Keratinocyte (primary cell): ENCODE measurements at regions not wholly inside any gene's neighbourhood (a gene's known extent, or its start where the extent isn't known, plus 50 kb on each side); places are given as distances from the start of the nearest gene placed in this dataset.

Experiments used
- DNase-seq: peaks from one replicate; pipeline ENCODE4 v3.0.0-alpha.2; 2011; ENCODE audit warnings: low read depth, missing footprints, low spot score
- FAIRE-seq: peaks from 2 replicates; lab custom pipeline; 2011; peaks lifted over from hg19 to GRCh38; lab: Jason Lieb, UNC
- H2AFZ ChIP-seq: 2 replicates; pipeline ENCODE4 v1.6.0; 2012; ENCODE audit warnings: low read length, control low read depth, inconsistent platforms; ENCODE audit not compliant: control insufficient read depth
- H3K27ac ChIP-seq: 2 replicates; pipeline ENCODE4 v1.5.1; 2011; ENCODE audit warnings: low read length; ENCODE audit not compliant: control insufficient read depth, insufficient read depth
- H3K27me3 ChIP-seq: 3 replicates; pipeline ENCODE4 v1.6.0; 2011; ENCODE audit warnings: low read length; ENCODE audit not compliant: control insufficient read depth, insufficient read depth; ENCODE audit errors: extremely low read depth
- H3K36me3 ChIP-seq, 2 experiments: 2 replicates in 1 of 2; 3 replicates in 1 of 2; pipeline ENCODE4 v1.5.1; 2011; ENCODE audit warnings: low read length in 2 of 2, mild to moderate bottlenecking in 1 of 2; ENCODE audit not compliant: control insufficient read depth in 2 of 2, insufficient read depth in 2 of 2; ENCODE audit errors: extremely low read depth in 1 of 2
- H3K4me1 ChIP-seq: 3 replicates; pipeline ENCODE4 v1.5.1; 2011; ENCODE audit warnings: low read length; ENCODE audit not compliant: control insufficient read depth, insufficient read depth; ENCODE audit errors: extremely low read depth
- H3K4me2 ChIP-seq: 3 replicates; pipeline ENCODE4 v1.6.0; 2011; ENCODE audit warnings: low read depth, low read length; ENCODE audit not compliant: control insufficient read depth, insufficient read depth; ENCODE audit errors: extremely low read depth
- H3K4me3 ChIP-seq, 3 experiments: fragments of 200-600 bp in 1 of 3; sonication (generic) in 1 of 3; 2 replicates in 2 of 3; 3 replicates in 1 of 3; pipeline ENCODE4 v1.5.1; 2011 to 2016; ENCODE audit warnings: low read length in 3 of 3, mild to moderate bottlenecking in 3 of 3, control low read depth in 2 of 3, inconsistent platforms in 1 of 3, low read depth in 1 of 3, mixed read lengths in 1 of 3, mixed run types in 1 of 3, moderate library complexity in 1 of 3; ENCODE audit not compliant: control insufficient read depth in 2 of 3, insufficient read depth in 2 of 3; ENCODE audit errors: extremely low read depth in 1 of 3
- H3K79me2 ChIP-seq: 2 replicates; pipeline ENCODE4 v1.6.0; 2012; ENCODE audit warnings: low read length; ENCODE audit not compliant: control insufficient read depth, insufficient read depth
- H3K9ac ChIP-seq: 3 replicates; pipeline ENCODE4 v1.6.0; 2011; ENCODE audit warnings: low read length; ENCODE audit not compliant: control insufficient read depth, insufficient read depth; ENCODE audit errors: extremely low read depth
- H3K9me1 ChIP-seq: 3 replicates; pipeline ENCODE4 v1.6.0; 2011; ENCODE audit warnings: low read length; ENCODE audit not compliant: control insufficient read depth, insufficient read depth; ENCODE audit errors: extremely low read depth
- H3K9me3 ChIP-seq: 2 replicates; pipeline ENCODE4 v1.5.1; 2012; ENCODE audit warnings: low read depth, low read length; ENCODE audit not compliant: control insufficient read depth
- H4K20me1 ChIP-seq: 3 replicates; pipeline ENCODE4 v1.6.0; 2011; ENCODE audit warnings: low read length; ENCODE audit not compliant: control insufficient read depth, insufficient read depth; ENCODE audit errors: extremely low read depth
- CTCF ChIP-seq, 3 experiments: IDR thresholded peaks in 1 of 3; conservative IDR thresholded peaks in 1 of 3; optimal IDR thresholded peaks in 1 of 3; 2 replicates in 2 of 3; 3 replicates in 1 of 3; pipeline versions ENCODE3 to v1.5.1; 2011; ENCODE audit warnings: low read length in 3 of 3, mild to moderate bottlenecking in 3 of 3, moderate library complexity in 2 of 3, control low read depth in 1 of 3, inconsistent platforms in 1 of 3; ENCODE audit not compliant: insufficient read depth in 2 of 3; ENCODE audit errors: extremely low read depth in 1 of 3
- EZH2 ChIP-seq: IDR thresholded peaks from one replicate; pipeline ENCODE4 v1.6.1; 2012; ENCODE audit warnings: inconsistent platforms, mild to moderate bottlenecking, low read length, moderate library complexity
- dilution Hi-C: fragments of 300-500 bp; cut with MboI; formaldehyde crosslinking; loops from one replicate; pipeline ENCODE4 v1.7.0; 2020; ENCODE audit warnings: low sequenced_read_pairs; ENCODE audit not compliant: extremely low pct_ligation_motif_present

- dilution Hi-C loops, result no loop called here
- DNase-seq (no peak), FAIRE-seq (no peak)
- H3K27ac ChIP-seq, result no peak overlapping the region
- H3K27me3 ChIP-seq, result no peaks in the 10 kb centered on the region
- TF ChIP-seq EZH2 (no peak), CTCF (optimal IDR thresholded peaks at IDR 0.05 in 1 of 3, IDR thresholded peaks at IDR 0.05 in 1 of 3, conservative IDR thresholded peaks at IDR 0.05 in 1 of 3; ENCODE audit: extremely low read depth in 1 of 3, insufficient read depth in 2 of 3, low read length in 3 of 3) (no peak)
- no peaks in the 10 kb centered on the region for H4K20me1 ChIP-seq
- no peaks in the 10 kb centered on the region for H3K9me1 ChIP-seq
- no peaks in the 10 kb centered on the region for H3K9me3 ChIP-seq
- H2AFZ ChIP-seq, result no peak overlapping the region
- H3K36me3 ChIP-seq, result no peaks in the 10 kb centered on the region
- no peaks in the 10 kb centered on the region for H3K4me1 ChIP-seq
- H3K4me2 ChIP-seq, result no peak overlapping the region
- no peaks in the 10 kb centered on the region for H3K79me2 ChIP-seq
- H3K4me3 ChIP-seq, result no peak overlapping the region
- H3K9ac ChIP-seq, result no peak overlapping the region
Measured at GRCh38 chr13:33758113-33758512, 59.8 kb upstream of the RFC3 start.

GRCh38 chr13:33761740-33762139, 56.2 kb upstream of the RFC3 start:
- Histone ChIP-seq H3K9me1 (no peaks in the 10 kb centered on the region), H3K9ac (no peak overlapping the region), H3K79me2 (no peaks in the 10 kb centered on the region), H3K4me2 (no peak overlapping the region), H2AFZ (peak overlapping the region; percentile 38), H3K4me3 (no peak overlapping the region), H4K20me1 (no peaks in the 10 kb centered on the region), H3K4me1 (no peaks in the 10 kb centered on the region), H3K9me3 (no peaks in the 10 kb centered on the region), H3K27me3 (no peaks in the 10 kb centered on the region), H3K36me3 (no peaks in the 10 kb centered on the region), H3K27ac (no peak overlapping the region)
- dilution Hi-C loops, result no loop called here
- FAIRE-seq (no peak), DNase-seq (no peak)
- TF ChIP-seq EZH2 (no peak), CTCF (optimal IDR thresholded peaks at IDR 0.05 in 1 of 3, IDR thresholded peaks at IDR 0.05 in 1 of 3, conservative IDR thresholded peaks at IDR 0.05 in 1 of 3; ENCODE audit: extremely low read depth in 1 of 3, insufficient read depth in 2 of 3, low read length in 3 of 3) (peak in 1 of 3 experiments; percentile 25)
